Eye (tissue), 1 donor: ENCODE measurements at regions not wholly inside any gene's neighbourhood (a gene's known extent, or its start where the extent isn't known, plus 50 kb on each side); places are given as distances from the start of the nearest gene placed in this dataset.
"Not testable (repeated sequence)": the region's sequence is repeated elsewhere in the genome, so short reads cannot be mapped to it uniquely, and the experiment has no call there.

Experiments used
- DNase-seq: peaks from one replicate; pipeline ENCODE4 v3.0.0-alpha.2; 2015

- DNase-seq, result no peak
Measured at GRCh38 chr1:88523854-88524528, 160.1 kb upstream of the PKN2 start.

- DNase-seq, result no peak
Measured at GRCh38 chr1:88526456-88526855, 157.6 kb upstream of the PKN2 start.

- DNase-seq, result no peak
Measured at GRCh38 chr1:88528792-88529191, 155.3 kb upstream of the PKN2 start.

- DNase-seq, result no peak
Measured at GRCh38 chr1:88529581-88529980, 154.5 kb upstream of the PKN2 start.

- no peak for DNase-seq
Measured at GRCh38 chr1:88530246-88530645, 153.8 kb upstream of the PKN2 start.

GRCh38 chr1:88537787-88538186 is 146.3 kb upstream of the PKN2 start:
- peak; percentile 24 for DNase-seq

GRCh38 chr1:88538222-88538899 is 145.7 kb upstream of the PKN2 start:
- DNase-seq, result no peak

GRCh38 chr1:88540255-88540654 is 143.8 kb upstream of the PKN2 start:
- no peak for DNase-seq

GRCh38 chr1:88541596-88541995 is 142.5 kb upstream of the PKN2 start:
- DNase-seq, result no peak

- no peak for DNase-seq
Measured at GRCh38 chr1:88544195-88544594, 139.9 kb upstream of the PKN2 start.

- peak; percentile 19 for DNase-seq
Measured at GRCh38 chr1:88549536-88549935, 134.5 kb upstream of the PKN2 start.

GRCh38 chr1:88552226-88552625 is 131.8 kb upstream of the PKN2 start:
- DNase-seq, result no peak

GRCh38 chr1:88557014-88557413 is 127.1 kb upstream of the PKN2 start:
- DNase-seq, result no peak

- no peak for DNase-seq
Measured at GRCh38 chr1:88560621-88561020, 123.5 kb upstream of the PKN2 start.

- no peak for DNase-seq
Measured at GRCh38 chr1:88562991-88563390, 121.1 kb upstream of the PKN2 start.

GRCh38 chr1:88566615-88567387 is 117.3 kb upstream of the PKN2 start:
- no peak for DNase-seq

- DNase-seq, result no peak
Measured at GRCh38 chr1:88571506-88571905, 112.6 kb upstream of the PKN2 start.

GRCh38 chr1:88579598-88579997 is 104.5 kb upstream of the PKN2 start:
- DNase-seq, result no peak

GRCh38 chr1:88581703-88582102 is 102.4 kb upstream of the PKN2 start:
- no peak for DNase-seq

GRCh38 chr1:88593358-88593757 is 90.7 kb upstream of the PKN2 start:
- no peak for DNase-seq

- no peak for DNase-seq
Measured at GRCh38 chr1:88595355-88596002, 88.6 kb upstream of the PKN2 start.

GRCh38 chr1:88597973-88598372 is 86.1 kb upstream of the PKN2 start:
- not testable (repeated sequence) for DNase-seq

- peak; percentile 51 for DNase-seq
Measured at GRCh38 chr1:88608139-88608943, 75.7 kb upstream of the PKN2 start.
